HepG2 (cell line): ENCODE measurements at regions not wholly inside any gene's neighbourhood (a gene's known extent, or its start where the extent isn't known, plus 50 kb on each side); places are given as distances from the start of the nearest gene placed in this dataset.

Experiments used
- AHR ChIP-seq: IDR thresholded peaks from 2 replicates; pipeline ENCODE4 v1.6.1; 2018; ENCODE audit warnings: missing genetic modification reagents, missing compliant biosample characterization
- GABPA ChIP-seq, 2 experiments: IDR thresholded peaks; 2 replicates each; pipeline ENCODE4 v1.6.1; 2011 to 2016; ENCODE audit warnings: low read depth in 2 of 2, low read length in 1 of 2, missing biosample characterization in 1 of 2, missing genetic modification characterization in 1 of 2
- HMG20A ChIP-seq: IDR thresholded peaks from 2 replicates; pipeline ENCODE4 v1.6.1; 2016; ENCODE audit warnings: borderline replicate concordance
- IRF2 ChIP-seq: IDR thresholded peaks from 2 replicates; pipeline ENCODE4 v1.6.1; 2018; ENCODE audit warnings: missing genetic modification reagents, missing compliant biosample characterization
- MIER2 ChIP-seq: IDR thresholded peaks from 2 replicates; pipeline ENCODE4 v1.6.1; 2016; ENCODE audit warnings: missing biosample characterization, missing genetic modification reagents
- RCOR2 ChIP-seq: IDR thresholded peaks from 2 replicates; pipeline ENCODE4 v1.6.1; 2016; ENCODE audit warnings: missing biosample characterization, missing genetic modification reagents
- SOX6 ChIP-seq, 2 experiments: fragments of 450-650 bp in 1 of 2; sonication (generic) in 1 of 2; formaldehyde crosslinking in 1 of 2; IDR thresholded peaks; 2 replicates each; pipeline versions ENCODE4 v1.4.0 to v1.6.1; 2017 to 2020; ENCODE audit warnings: antibody characterized with exemption in 1 of 2, mild to moderate bottlenecking in 1 of 2, missing genetic modification reagents in 1 of 2
- TOPORS ChIP-seq: sonication (generic); formaldehyde crosslinking; IDR thresholded peaks from 2 replicates; pipeline ENCODE4 v1.8.0; 2023; ENCODE audit warnings: mild to moderate bottlenecking, missing genetic modification reagents
- ZNF180 ChIP-seq: sonication (generic); formaldehyde crosslinking; IDR thresholded peaks from 2 replicates; pipeline ENCODE4 v1.4.0; 2020; ENCODE audit warnings: low read depth, missing genetic modification reagents, borderline replicate concordance
- ZNF274 ChIP-seq: sonication (generic); formaldehyde crosslinking; IDR thresholded peaks from 2 replicates; pipeline ENCODE4 v1.5.1; 2020; ENCODE audit warnings: mild to moderate bottlenecking, missing genetic modification reagents
- ZNF772 ChIP-seq: sonication (generic); formaldehyde crosslinking; IDR thresholded peaks from 2 replicates; pipeline ENCODE4 v1.5.0; 2020; ENCODE audit warnings: mild to moderate bottlenecking, missing genetic modification reagents
- TF ChIP-seq, protein P1 (sequence below): sonication (generic); formaldehyde crosslinking; IDR thresholded peaks from 2 replicates; pipeline ENCODE4 v1.5.1; 2020; ENCODE audit warnings: mild to moderate bottlenecking, missing genetic modification reagents, borderline replicate concordance
- TF ChIP-seq, protein P2 (sequence below): sonication (generic); formaldehyde crosslinking; IDR thresholded peaks from 2 replicates; pipeline ENCODE4 v1.9.0; 2021; ENCODE audit warnings: missing genetic modification reagents, borderline replicate concordance
- TF ChIP-seq, protein P3 (sequence below): sonication (generic); formaldehyde crosslinking; IDR thresholded peaks from 2 replicates; pipeline ENCODE4 v1.8.1; 2023; ENCODE audit warnings: mild to moderate bottlenecking, moderate library complexity, missing genetic modification reagents
- TF ChIP-seq, protein P4 (sequence below): fragments of 450-650 bp; IDR thresholded peaks from 2 replicates; pipeline ENCODE4 v1.6.1; 2017

DNA sequence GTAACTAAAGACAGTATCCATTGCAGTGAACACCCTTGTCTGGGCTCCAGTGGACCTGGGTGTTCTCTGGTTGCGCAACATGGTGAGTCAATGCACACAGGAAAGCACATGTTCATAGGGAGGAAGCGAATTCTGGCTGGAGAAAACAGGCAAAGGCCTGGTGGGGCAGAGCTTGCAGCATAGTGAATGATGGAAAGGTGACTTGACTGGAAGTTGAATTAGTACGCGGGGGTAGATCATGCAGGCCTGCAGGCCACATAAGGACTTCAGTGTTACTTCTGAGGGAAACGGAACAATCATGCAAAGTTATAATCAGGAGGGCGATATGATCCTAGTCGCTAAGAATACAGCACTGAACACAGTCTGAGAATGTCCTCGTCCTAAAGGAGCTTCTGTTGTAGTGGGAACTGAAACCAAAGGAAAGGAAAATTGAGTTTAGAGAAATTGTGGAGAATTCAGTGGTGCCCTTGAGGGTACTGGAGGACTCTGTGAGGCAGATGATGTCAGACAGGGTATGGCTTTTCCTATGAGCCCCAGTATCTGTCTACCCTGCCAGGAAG is 71.9 kb upstream of the RANBP3L start (continued):
- TF ChIP-seq GABPA (IDR thresholded peaks at IDR 0.05; ENCODE audit: low read depth, low read length) (0 out of 2 replicates have a peak, but pooled peaks have one; percentile 10), GABPA (CRISPR knock-in tag; IDR thresholded peaks at IDR 0.05; ENCODE audit: low read depth) (peak; percentile 80), HMG20A (CRISPR knock-in tag) (peak; percentile 58; the same call in 1 of the 2 replicates), SOX6 (IDR thresholded peaks at IDR 0.05) (no peak), SOX6 (CRISPR knock-in tag; IDR thresholded peaks at IDR 0.05) (peak; percentile 51; the same call in 1 of the 2 replicates), RCOR2 (CRISPR knock-in tag) (peak; percentile 30; the same call in 1 of the 2 replicates), IRF2 (CRISPR knock-in tag) (peak; percentile 52; the same call in 1 of the 2 replicates), ZNF772 (CRISPR knock-in tag) (0 out of 2 replicates have a peak, but pooled peaks have one; percentile 44), AHR (CRISPR knock-in tag) (no peak), ZNF180 (no peak), MIER2 (CRISPR knock-in tag) (peak; percentile 71; the same call in 1 of the 2 replicates), ZNF274 (CRISPR knock-in tag) (0 out of 2 replicates have a peak, but pooled peaks have one; percentile 32), TOPORS (CRISPR knock-in tag) (no peak)
- TF ChIP-seq, protein P1, sequence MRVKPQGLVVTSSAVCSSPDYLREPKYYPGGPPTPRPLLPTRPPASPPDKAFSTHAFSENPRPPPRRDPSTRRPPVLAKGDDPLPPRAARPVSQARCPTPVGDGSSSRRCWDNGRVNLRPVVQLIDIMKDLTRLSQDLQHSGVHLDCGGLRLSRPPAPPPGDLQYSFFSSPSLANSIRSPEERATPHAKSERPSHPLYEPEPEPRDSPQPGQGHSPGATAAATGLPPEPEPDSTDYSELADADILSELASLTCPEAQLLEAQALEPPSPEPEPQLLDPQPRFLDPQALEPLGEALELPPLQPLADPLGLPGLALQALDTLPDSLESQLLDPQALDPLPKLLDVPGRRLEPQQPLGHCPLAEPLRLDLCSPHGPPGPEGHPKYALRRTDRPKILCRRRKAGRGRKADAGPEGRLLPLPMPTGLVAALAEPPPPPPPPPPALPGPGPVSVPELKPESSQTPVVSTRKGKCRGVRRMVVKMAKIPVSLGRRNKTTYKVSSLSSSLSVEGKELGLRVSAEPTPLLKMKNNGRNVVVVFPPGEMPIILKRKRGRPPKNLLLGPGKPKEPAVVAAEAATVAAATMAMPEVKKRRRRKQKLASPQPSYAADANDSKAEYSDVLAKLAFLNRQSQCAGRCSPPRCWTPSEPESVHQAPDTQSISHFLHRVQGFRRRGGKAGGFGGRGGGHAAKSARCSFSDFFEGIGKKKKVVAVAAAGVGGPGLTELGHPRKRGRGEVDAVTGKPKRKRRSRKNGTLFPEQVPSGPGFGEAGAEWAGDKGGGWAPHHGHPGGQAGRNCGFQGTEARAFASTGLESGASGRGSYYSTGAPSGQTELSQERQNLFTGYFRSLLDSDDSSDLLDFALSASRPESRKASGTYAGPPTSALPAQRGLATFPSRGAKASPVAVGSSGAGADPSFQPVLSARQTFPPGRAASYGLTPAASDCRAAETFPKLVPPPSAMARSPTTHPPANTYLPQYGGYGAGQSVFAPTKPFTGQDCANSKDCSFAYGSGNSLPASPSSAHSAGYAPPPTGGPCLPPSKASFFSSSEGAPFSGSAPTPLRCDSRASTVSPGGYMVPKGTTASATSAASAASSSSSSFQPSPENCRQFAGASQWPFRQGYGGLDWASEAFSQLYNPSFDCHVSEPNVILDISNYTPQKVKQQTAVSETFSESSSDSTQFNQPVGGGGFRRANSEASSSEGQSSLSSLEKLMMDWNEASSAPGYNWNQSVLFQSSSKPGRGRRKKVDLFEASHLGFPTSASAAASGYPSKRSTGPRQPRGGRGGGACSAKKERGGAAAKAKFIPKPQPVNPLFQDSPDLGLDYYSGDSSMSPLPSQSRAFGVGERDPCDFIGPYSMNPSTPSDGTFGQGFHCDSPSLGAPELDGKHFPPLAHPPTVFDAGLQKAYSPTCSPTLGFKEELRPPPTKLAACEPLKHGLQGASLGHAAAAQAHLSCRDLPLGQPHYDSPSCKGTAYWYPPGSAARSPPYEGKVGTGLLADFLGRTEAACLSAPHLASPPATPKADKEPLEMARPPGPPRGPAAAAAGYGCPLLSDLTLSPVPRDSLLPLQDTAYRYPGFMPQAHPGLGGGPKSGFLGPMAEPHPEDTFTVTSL (CRISPR knock-in tag), result peak; percentile 87
- TF ChIP-seq, protein P2, sequence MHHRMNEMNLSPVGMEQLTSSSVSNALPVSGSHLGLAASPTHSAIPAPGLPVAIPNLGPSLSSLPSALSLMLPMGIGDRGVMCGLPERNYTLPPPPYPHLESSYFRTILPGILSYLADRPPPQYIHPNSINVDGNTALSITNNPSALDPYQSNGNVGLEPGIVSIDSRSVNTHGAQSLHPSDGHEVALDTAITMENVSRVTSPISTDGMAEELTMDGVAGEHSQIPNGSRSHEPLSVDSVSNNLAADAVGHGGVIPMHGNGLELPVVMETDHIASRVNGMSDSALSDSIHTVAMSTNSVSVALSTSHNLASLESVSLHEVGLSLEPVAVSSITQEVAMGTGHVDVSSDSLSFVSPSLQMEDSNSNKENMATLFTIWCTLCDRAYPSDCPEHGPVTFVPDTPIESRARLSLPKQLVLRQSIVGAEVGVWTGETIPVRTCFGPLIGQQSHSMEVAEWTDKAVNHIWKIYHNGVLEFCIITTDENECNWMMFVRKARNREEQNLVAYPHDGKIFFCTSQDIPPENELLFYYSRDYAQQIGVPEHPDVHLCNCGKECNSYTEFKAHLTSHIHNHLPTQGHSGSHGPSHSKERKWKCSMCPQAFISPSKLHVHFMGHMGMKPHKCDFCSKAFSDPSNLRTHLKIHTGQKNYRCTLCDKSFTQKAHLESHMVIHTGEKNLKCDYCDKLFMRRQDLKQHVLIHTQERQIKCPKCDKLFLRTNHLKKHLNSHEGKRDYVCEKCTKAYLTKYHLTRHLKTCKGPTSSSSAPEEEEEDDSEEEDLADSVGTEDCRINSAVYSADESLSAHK, result no peak
- TF ChIP-seq, protein P3, sequence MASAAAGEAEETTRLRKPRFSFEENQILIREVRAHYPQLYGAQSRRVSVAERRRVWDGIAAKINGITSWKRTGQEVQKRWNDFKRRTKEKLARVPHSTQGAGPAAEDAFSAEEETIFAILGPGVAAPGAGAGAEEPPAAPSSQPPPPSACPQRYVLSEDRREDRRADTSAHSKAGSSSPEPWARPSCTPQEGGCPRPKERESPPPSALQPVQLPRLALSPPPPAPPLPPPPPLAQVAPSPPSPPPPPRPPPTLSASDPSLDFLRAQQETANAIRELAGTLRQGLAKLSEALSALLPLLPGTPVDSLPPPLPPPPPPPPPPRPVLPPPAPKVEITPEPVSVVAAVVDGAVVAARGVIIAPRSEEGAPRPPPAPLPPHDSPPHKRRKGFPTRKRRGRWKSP, result peak; percentile 31; the same call in 1 of the 2 replicates
- TF ChIP-seq, protein P4, sequence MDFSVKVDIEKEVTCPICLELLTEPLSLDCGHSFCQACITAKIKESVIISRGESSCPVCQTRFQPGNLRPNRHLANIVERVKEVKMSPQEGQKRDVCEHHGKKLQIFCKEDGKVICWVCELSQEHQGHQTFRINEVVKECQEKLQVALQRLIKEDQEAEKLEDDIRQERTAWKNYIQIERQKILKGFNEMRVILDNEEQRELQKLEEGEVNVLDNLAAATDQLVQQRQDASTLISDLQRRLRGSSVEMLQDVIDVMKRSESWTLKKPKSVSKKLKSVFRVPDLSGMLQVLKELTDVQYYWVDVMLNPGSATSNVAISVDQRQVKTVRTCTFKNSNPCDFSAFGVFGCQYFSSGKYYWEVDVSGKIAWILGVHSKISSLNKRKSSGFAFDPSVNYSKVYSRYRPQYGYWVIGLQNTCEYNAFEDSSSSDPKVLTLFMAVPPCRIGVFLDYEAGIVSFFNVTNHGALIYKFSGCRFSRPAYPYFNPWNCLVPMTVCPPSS, result no peak
